ENCODE measurements at regions not wholly inside any gene's neighbourhood (a gene's known extent, or its start where the extent isn't known, plus 50 kb on each side); places are given as distances from the start of the nearest gene placed in this dataset.

GRCh38 chr9:108041551-108041950 is 552.0 kb upstream of the KLF4 start:
- TF ChIP-seq ESRRA (CRISPR knock-in tag; IDR thresholded peaks at IDR 0.05; ENCODE audit: low read depth) (no peak), KLF6 (CRISPR knock-in tag; IDR thresholded peaks at IDR 0.05) (no peak), ZBTB10 (CRISPR knock-in tag; IDR thresholded peaks at IDR 0.05; ENCODE audit: borderline replicate concordance) (no peak), KLF9 (CRISPR knock-in tag; IDR thresholded peaks at IDR 0.05; ENCODE audit: low read depth) (no peak), CTCF (CRISPR knock-in tag; IDR thresholded peaks at IDR 0.05) (no peak), ERF (CRISPR knock-in tag; IDR thresholded peaks at IDR 0.05) (no peak), ATF3 (CRISPR knock-in tag; IDR thresholded peaks at IDR 0.05) (no peak), ETS1 (CRISPR knock-in tag; IDR thresholded peaks at IDR 0.05) (no peak), ZBTB46 (CRISPR knock-in tag; IDR thresholded peaks at IDR 0.05; ENCODE audit: borderline replicate concordance) (no peak), EHMT2 (IDR thresholded peaks at IDR 0.05; ENCODE audit: borderline replicate concordance, low read depth, low read length) (no peak)

Data from HepG2 (cell line).